HEK293 (cell line): ENCODE measurements at regions not wholly inside any gene's neighbourhood (a gene's known extent, or its start where the extent isn't known, plus 50 kb on each side); places are given as distances from the start of the nearest gene placed in this dataset.
A peak's percentile ranks its signal among the peaks of the same experiment; 100 is the strongest.

Experiments
- CTCF ChIA-PET: fragments of 350-600 bp; formaldehyde crosslinking; extraction: SDS; loops from one replicate; lab custom pipeline; 2021; ENCODE audit warnings: antibody characterized with exemption; lab: Yijun Ruan, JAX
- POLR2A ChIA-PET: fragments of 300-600 bp; formaldehyde crosslinking; extraction: SDS; loops from one replicate; lab custom pipeline; 2020; ENCODE audit warnings: antibody characterized with exemption, inconsistent platforms; lab: Yijun Ruan, JAX
- H3K27ac ChIP-seq: fragments of 200-500 bp; sonication (Bioruptor generic); 2 replicates; pipeline ENCODE4 v1.5.1; 2014; ENCODE audit warnings: low read depth, low read length, control low read depth, inconsistent platforms; ENCODE audit errors: extremely low read depth
- H3K36me3 ChIP-seq, 2 experiments: fragments of 200-500 bp in 1 of 2; sonication (Bioruptor generic) in 1 of 2; 1 replicate in 1 of 2; 2 replicates in 1 of 2; pipeline ENCODE4 v1.5.1; 2014 to 2017; ENCODE audit warnings: inconsistent platforms in 2 of 2, low read length in 2 of 2; ENCODE audit not compliant: control insufficient read depth in 2 of 2, insufficient read depth in 1 of 2
- H3K4me1 ChIP-seq: fragments of 200-500 bp; sonication (Bioruptor generic); 2 replicates; pipeline ENCODE4 v1.5.1; 2014; ENCODE audit warnings: mild to moderate bottlenecking, low read length, inconsistent platforms; ENCODE audit not compliant: control insufficient read depth, insufficient read depth
- H3K4me3 ChIP-seq: 2 replicates; pipeline ENCODE4 v1.5.1; 2011; ENCODE audit warnings: low read depth, mild to moderate bottlenecking, control low read depth, low read length, moderate library complexity
- H3K9me3 ChIP-seq: fragments of 200-500 bp; sonication (Bioruptor generic); 2 replicates; pipeline ENCODE4 v1.5.1; 2014; ENCODE audit warnings: low read depth, low read length, inconsistent platforms; ENCODE audit not compliant: control insufficient read depth, insufficient read depth
- GLIS1 ChIP-seq: fragments of 450-650 bp; formaldehyde crosslinking; IDR thresholded peaks from 2 replicates; pipeline ENCODE4 v1.5.1; 2016; ENCODE audit warnings: missing biosample characterization, missing genetic modification characterization
- KLF9 ChIP-seq: fragments of 450-650 bp; formaldehyde crosslinking; IDR thresholded peaks from 2 replicates; pipeline ENCODE4 v1.5.1; 2016; ENCODE audit warnings: missing biosample characterization, missing genetic modification characterization, low read depth
- MZF1 ChIP-seq: fragments of 450-650 bp; formaldehyde crosslinking; IDR thresholded peaks from 2 replicates; pipeline ENCODE4 v1.5.1; 2017; ENCODE audit warnings: missing biosample characterization, missing genetic modification characterization, borderline replicate concordance
- SP2 ChIP-seq: fragments of 450-650 bp; formaldehyde crosslinking; IDR thresholded peaks from 2 replicates; pipeline ENCODE4 v1.5.1; 2016; ENCODE audit warnings: missing biosample characterization, missing genetic modification characterization
- SP7 ChIP-seq: fragments of 450-650 bp; formaldehyde crosslinking; IDR thresholded peaks from 2 replicates; pipeline ENCODE4 v1.5.1; 2016; ENCODE audit warnings: missing biosample characterization, missing genetic modification characterization
- WT1 ChIP-seq: fragments of 450-650 bp; formaldehyde crosslinking; IDR thresholded peaks from 2 replicates; pipeline ENCODE4 v1.5.1; 2016; ENCODE audit warnings: missing biosample characterization, missing genetic modification characterization
- ZBTB20 ChIP-seq: fragments of 450-650 bp; formaldehyde crosslinking; IDR thresholded peaks from 2 replicates; pipeline ENCODE4 v1.5.1; 2016; ENCODE audit warnings: missing biosample characterization, missing genetic modification characterization
- ZFHX2 ChIP-seq: fragments of 450-650 bp; formaldehyde crosslinking; conservative IDR thresholded peaks from 2 replicates; pipeline ENCODE4 v1.5.1; 2016; ENCODE audit warnings: missing biosample characterization, missing genetic modification characterization
- ZNF202 ChIP-seq: fragments of 450-650 bp; formaldehyde crosslinking; IDR thresholded peaks from 2 replicates; pipeline ENCODE4 v1.5.1; 2016; ENCODE audit warnings: missing biosample characterization, missing genetic modification characterization, borderline replicate concordance
- ZNF354C ChIP-seq: fragments of 450-650 bp; formaldehyde crosslinking; IDR thresholded peaks from 2 replicates; pipeline ENCODE4 v1.5.1; 2016; ENCODE audit warnings: missing biosample characterization, missing genetic modification characterization, low read depth, borderline replicate concordance
- ZNF404 ChIP-seq: fragments of 450-650 bp; formaldehyde crosslinking; IDR thresholded peaks from 2 replicates; pipeline ENCODE4 v1.5.1; 2017; ENCODE audit warnings: missing biosample characterization, missing genetic modification characterization
- ZNF426 ChIP-seq: fragments of 450-650 bp; formaldehyde crosslinking; IDR thresholded peaks from 2 replicates; pipeline ENCODE4 v1.5.1; 2017; ENCODE audit warnings: missing biosample characterization, missing genetic modification characterization, mild to moderate bottlenecking, inconsistent platforms, moderate library complexity
- ZNF501 ChIP-seq: fragments of 450-650 bp; formaldehyde crosslinking; IDR thresholded peaks from 2 replicates; pipeline ENCODE4 v1.5.1; 2016; ENCODE audit warnings: missing biosample characterization, missing genetic modification characterization
- ZNF561 ChIP-seq: fragments of 450-650 bp; IDR thresholded peaks from 2 replicates; pipeline ENCODE4 v1.5.1; 2018; ENCODE audit warnings: missing biosample characterization, missing genetic modification characterization, borderline replicate concordance
- ZNF624 ChIP-seq: fragments of 450-650 bp; formaldehyde crosslinking; IDR thresholded peaks from 2 replicates; pipeline ENCODE4 v1.5.1; 2017; ENCODE audit warnings: missing biosample characterization, missing genetic modification characterization
- ZNF830 ChIP-seq: fragments of 450-650 bp; IDR thresholded peaks from 2 replicates; pipeline ENCODE4 v1.5.0; 2018; ENCODE audit warnings: missing biosample characterization, missing genetic modification characterization, low read depth, mild to moderate bottlenecking, moderate library complexity
- TF ChIP-seq, protein P1 (sequence below): fragments of 450-650 bp; formaldehyde crosslinking; IDR thresholded peaks from 2 replicates; pipeline ENCODE4 v1.5.1; 2016; ENCODE audit warnings: missing biosample characterization, missing genetic modification characterization
- TF ChIP-seq, protein P2 (sequence below): fragments of 450-650 bp; formaldehyde crosslinking; conservative IDR thresholded peaks from 2 replicates; pipeline ENCODE4 v1.5.1; 2016; ENCODE audit warnings: low read depth, missing biosample characterization, missing genetic modification characterization
- TF ChIP-seq, protein P3 (sequence below): fragments of 450-650 bp; formaldehyde crosslinking; IDR thresholded peaks from 2 replicates; pipeline ENCODE4 v1.5.1; 2016; ENCODE audit warnings: missing biosample characterization, missing genetic modification characterization, low read depth

- TF ChIP-seq ZNF404 (tag by site-specific recombination), result no peak
- TF ChIP-seq SP2 (tag by site-specific recombination), result no peak
- TF ChIP-seq MZF1, result no peak
- TF ChIP-seq, protein P1, sequence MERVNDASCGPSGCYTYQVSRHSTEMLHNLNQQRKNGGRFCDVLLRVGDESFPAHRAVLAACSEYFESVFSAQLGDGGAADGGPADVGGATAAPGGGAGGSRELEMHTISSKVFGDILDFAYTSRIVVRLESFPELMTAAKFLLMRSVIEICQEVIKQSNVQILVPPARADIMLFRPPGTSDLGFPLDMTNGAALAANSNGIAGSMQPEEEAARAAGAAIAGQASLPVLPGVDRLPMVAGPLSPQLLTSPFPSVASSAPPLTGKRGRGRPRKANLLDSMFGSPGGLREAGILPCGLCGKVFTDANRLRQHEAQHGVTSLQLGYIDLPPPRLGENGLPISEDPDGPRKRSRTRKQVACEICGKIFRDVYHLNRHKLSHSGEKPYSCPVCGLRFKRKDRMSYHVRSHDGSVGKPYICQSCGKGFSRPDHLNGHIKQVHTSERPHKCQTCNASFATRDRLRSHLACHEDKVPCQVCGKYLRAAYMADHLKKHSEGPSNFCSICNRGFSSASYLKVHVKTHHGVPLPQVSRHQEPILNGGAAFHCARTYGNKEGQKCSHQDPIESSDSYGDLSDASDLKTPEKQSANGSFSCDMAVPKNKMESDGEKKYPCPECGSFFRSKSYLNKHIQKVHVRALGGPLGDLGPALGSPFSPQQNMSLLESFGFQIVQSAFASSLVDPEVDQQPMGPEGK (tag by site-specific recombination), result no peak
- no peak for TF ChIP-seq ZNF830 (tag by site-specific recombination)
Measured at GRCh38 chr12:58720421-58720820, 199.9 kb downstream of the LRIG3 start (continued).

DNA sequence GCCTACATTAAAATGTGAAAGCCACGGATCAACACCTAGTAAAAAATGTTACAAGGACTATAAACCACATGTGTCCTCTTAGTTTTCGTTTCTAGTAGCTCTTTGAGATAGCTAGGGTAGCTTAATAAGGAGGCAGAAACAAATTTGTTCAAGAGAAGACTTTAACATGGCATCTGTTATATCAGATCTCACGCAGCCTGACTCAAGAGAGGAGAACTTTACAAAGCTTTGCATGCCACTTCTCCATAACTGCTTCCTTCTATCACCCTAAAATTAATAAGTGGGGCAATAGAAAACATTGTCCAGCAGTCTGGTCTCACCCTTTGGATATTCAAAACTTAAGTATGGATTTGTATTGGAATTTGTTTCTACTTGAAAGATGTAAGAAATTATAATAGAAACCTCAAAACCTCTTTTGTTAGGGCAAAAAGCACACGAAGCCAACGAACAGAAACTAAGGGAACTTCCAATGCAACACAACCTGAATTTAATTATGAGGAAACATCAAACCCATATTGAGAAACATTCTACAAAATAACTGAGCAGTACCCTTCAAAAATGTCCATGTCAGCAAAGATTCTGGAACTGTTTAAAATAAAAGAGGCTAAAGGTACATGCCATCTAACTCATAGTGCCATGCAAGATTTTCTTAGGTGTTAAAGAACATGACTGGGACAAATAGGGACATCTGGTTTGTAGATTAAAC, 194.8 kb downstream of the LRIG3 start:
- peaks cover 2% of the 10 kb centered on the region; the same call in 1 of the 2 replicates for H3K4me1 ChIP-seq
- no peaks in the 10 kb centered on the region for H3K36me3 ChIP-seq
- no peak for TF ChIP-seq ZNF202 (tag by site-specific recombination)
- TF ChIP-seq ZNF501 (tag by site-specific recombination), result no peak
- no peak for TF ChIP-seq ZBTB20 (tag by site-specific recombination)
- no peak for TF ChIP-seq ZNF354C
- no peak for TF ChIP-seq ZNF561
- TF ChIP-seq ZNF426 (tag by site-specific recombination), result no peak
- no peak for TF ChIP-seq GLIS1
- TF ChIP-seq KLF9 (tag by site-specific recombination), result no peak
- TF ChIP-seq WT1 (tag by site-specific recombination), result no peak
- no peak for TF ChIP-seq SP7 (tag by site-specific recombination)
- POLR2A ChIA-PET, result interaction anchor here (0.6 kb wide), 1 partner anchor 217 kb away, joined by 3 read pairs; no protein-coding TSS in a partner anchor
- CTCF ChIA-PET, result no interaction called here
- H3K4me3 ChIP-seq, result no peak overlapping the region
- no peak overlapping the region for H3K27ac ChIP-seq
- no peaks in the 10 kb centered on the region for H3K9me3 ChIP-seq

DNA sequence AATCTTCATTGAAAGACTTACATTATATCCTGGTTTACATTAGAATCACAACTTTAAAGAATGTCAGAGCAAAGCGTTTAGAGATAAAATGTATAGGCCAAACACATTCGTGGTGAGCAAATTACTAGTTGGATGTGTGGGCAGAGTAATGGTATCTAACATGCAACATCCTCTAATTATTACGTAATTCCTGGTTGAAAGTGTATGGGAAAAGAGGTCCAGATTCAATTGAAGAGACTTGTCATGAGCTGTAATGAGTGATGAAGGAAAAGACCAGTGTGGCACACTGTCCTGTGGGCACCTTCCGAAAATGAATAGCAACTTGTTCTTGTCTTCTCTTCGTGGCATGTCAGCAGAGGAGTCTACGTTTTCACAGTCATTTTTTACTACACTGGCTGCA, 192.8 kb downstream of the LRIG3 start:
- TF ChIP-seq, protein P2, sequence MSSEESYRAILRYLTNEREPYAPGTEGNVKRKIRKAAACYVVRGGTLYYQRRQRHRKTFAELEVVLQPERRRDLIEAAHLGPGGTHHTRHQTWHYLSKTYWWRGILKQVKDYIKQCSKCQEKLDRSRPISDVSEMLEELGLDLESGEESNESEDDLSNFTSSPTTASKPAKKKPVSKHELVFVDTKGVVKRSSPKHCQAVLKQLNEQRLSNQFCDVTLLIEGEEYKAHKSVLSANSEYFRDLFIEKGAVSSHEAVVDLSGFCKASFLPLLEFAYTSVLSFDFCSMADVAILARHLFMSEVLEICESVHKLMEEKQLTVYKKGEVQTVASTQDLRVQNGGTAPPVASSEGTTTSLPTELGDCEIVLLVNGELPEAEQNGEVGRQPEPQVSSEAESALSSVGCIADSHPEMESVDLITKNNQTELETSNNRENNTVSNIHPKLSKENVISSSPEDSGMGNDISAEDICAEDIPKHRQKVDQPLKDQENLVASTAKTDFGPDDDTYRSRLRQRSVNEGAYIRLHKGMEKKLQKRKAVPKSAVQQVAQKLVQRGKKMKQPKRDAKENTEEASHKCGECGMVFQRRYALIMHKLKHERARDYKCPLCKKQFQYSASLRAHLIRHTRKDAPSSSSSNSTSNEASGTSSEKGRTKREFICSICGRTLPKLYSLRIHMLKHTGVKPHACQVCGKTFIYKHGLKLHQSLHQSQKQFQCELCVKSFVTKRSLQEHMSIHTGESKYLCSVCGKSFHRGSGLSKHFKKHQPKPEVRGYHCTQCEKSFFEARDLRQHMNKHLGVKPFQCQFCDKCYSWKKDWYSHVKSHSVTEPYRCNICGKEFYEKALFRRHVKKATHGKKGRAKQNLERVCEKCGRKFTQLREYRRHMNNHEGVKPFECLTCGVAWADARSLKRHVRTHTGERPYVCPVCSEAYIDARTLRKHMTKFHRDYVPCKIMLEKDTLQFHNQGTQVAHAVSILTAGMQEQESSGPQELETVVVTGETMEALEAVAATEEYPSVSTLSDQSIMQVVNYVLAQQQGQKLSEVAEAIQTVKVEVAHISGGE (tag by site-specific recombination), result no peak
- no peak for TF ChIP-seq ZNF624 (tag by site-specific recombination)
- TF ChIP-seq, protein P3, sequence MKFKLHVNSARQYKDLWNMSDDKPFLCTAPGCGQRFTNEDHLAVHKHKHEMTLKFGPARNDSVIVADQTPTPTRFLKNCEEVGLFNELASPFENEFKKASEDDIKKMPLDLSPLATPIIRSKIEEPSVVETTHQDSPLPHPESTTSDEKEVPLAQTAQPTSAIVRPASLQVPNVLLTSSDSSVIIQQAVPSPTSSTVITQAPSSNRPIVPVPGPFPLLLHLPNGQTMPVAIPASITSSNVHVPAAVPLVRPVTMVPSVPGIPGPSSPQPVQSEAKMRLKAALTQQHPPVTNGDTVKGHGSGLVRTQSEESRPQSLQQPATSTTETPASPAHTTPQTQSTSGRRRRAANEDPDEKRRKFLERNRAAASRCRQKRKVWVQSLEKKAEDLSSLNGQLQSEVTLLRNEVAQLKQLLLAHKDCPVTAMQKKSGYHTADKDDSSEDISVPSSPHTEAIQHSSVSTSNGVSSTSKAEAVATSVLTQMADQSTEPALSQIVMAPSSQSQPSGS (tag by site-specific recombination), result 0 out of 2 replicates have a peak, but pooled peaks have one; percentile 26
- 0 out of 2 replicates have a peak, but pooled peaks have one; percentile 8 for TF ChIP-seq ZFHX2
- Histone ChIP-seq H3K9me3 (no peaks in the 10 kb centered on the region), H3K36me3 (no peaks in the 10 kb centered on the region), H3K27ac (no peak overlapping the region), H3K4me1 (peaks cover 2% of the 10 kb centered on the region; the same call in 1 of the 2 replicates), H3K4me3 (no peak overlapping the region)
- CTCF ChIA-PET, result no interaction called here
- POLR2A ChIA-PET, result no interaction called here
